GM12878 (cell line): ENCODE measurements at regions not wholly inside any gene's neighbourhood (a gene's known extent, or its start where the extent isn't known, plus 50 kb on each side); places are given as distances from the start of the nearest gene placed in this dataset.

ENCODE experiments used
- ASH2L ChIP-seq: fragments of 300-600, 200-600 bp; sonication (generic); IDR thresholded peaks from 2 replicates; pipeline ENCODE4 v1.6.1; 2017; ENCODE audit warnings: low read depth, mild to moderate bottlenecking, borderline replicate concordance
- HDAC6 ChIP-seq: fragments of 200-600 bp; sonication (generic); IDR thresholded peaks from one replicate; pipeline ENCODE4 v1.8.0; 2017; ENCODE audit warnings: antibody characterized with exemption; ENCODE audit not compliant: unreplicated experiment
- KDM1A ChIP-seq: fragments of 200-600 bp; sonication (generic); IDR thresholded peaks from 2 replicates; pipeline ENCODE4 v1.6.1; 2016; ENCODE audit warnings: borderline replicate concordance
- ZBTB33 ChIP-seq: fragments of 450-650 bp; IDR thresholded peaks from 2 replicates; pipeline ENCODE4 v1.6.1; 2017; ENCODE audit warnings: mild to moderate bottlenecking
- ZNF274 ChIP-seq: IDR thresholded peaks from one replicate; pipeline ENCODE4 v1.8.0; 2011; ENCODE audit not compliant: insufficient read length, insufficient read depth
- TF ChIP-seq, protein P1 (sequence below): fragments of 450-650 bp; IDR thresholded peaks from 2 replicates; pipeline ENCODE4 v1.6.1; 2016; ENCODE audit warnings: mild to moderate bottlenecking, moderate library complexity, borderline replicate concordance

GRCh38 chr6:167736486-167737204 lies 90.1 kb upstream of the AFDN start (continued):
- TF ChIP-seq, protein P1, sequence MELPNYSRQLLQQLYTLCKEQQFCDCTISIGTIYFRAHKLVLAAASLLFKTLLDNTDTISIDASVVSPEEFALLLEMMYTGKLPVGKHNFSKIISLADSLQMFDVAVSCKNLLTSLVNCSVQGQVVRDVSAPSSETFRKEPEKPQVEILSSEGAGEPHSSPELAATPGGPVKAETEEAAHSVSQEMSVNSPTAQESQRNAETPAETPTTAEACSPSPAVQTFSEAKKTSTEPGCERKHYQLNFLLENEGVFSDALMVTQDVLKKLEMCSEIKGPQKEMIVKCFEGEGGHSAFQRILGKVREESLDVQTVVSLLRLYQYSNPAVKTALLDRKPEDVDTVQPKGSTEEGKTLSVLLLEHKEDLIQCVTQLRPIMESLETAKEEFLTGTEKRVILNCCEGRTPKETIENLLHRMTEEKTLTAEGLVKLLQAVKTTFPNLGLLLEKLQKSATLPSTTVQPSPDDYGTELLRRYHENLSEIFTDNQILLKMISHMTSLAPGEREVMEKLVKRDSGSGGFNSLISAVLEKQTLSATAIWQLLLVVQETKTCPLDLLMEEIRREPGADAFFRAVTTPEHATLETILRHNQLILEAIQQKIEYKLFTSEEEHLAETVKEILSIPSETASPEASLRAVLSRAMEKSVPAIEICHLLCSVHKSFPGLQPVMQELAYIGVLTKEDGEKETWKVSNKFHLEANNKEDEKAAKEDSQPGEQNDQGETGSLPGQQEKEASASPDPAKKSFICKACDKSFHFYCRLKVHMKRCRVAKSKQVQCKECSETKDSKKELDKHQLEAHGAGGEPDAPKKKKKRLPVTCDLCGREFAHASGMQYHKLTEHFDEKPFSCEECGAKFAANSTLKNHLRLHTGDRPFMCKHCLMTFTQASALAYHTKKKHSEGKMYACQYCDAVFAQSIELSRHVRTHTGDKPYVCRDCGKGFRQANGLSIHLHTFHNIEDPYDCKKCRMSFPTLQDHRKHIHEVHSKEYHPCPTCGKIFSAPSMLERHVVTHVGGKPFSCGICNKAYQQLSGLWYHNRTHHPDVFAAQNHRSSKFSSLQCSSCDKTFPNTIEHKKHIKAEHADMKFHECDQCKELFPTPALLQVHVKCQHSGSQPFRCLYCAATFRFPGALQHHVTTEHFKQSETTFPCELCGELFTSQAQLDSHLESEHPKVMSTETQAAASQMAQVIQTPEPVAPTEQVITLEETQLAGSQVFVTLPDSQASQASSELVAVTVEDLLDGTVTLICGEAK: no peak
- TF ChIP-seq ZNF274 (no peak), HDAC6 (no peak), ASH2L (no peak), KDM1A (no peak), ZBTB33 (no peak)
